ENCODE measurements at regions not wholly inside any gene's neighbourhood (a gene's known extent, or its start where the extent isn't known, plus 50 kb on each side); places are given as distances from the start of the nearest gene placed in this dataset.

- no peak overlapping the region for H3K18ac ChIP-seq (ENCODE audit: extremely low read depth, low read length)
- no peak for TF ChIP-seq KDM4A (IDR thresholded peaks at IDR 0.05; ENCODE audit: low read depth, low read length, severe bottlenecking)
- no peak for TF ChIP-seq EGR1 (IDR thresholded peaks at IDR 0.05; ENCODE audit: borderline replicate concordance, low read depth, low read length)
- no peak for TF ChIP-seq ATF2 (IDR thresholded peaks at IDR 0.05; ENCODE audit: low read length)
- no peak for TF ChIP-seq USF2 (IDR thresholded peaks at IDR 0.05; ENCODE audit: low read length)
- no peak for TF ChIP-seq KDM1A (IDR thresholded peaks at IDR 0.05; ENCODE audit: borderline replicate concordance, low read length)
These were observed 406.7 kb upstream of the DDX18 start for GRCh38 chr2:117407746-117408145.

More at GRCh38 chr2:117407746-117408145, 406.7 kb upstream of the DDX18 start:
- Histone ChIP-seq H3K23me2 (ENCODE audit: low read depth, low read length) (no peaks in the 10 kb centered on the region), H3K79me1 (ENCODE audit: low read depth, low read length) (no peaks in the 10 kb centered on the region), H3K79me2 (ENCODE audit: control insufficient read depth in 1 of 2, insufficient read depth in 2 of 2, low read length in 2 of 2) (no peaks in the 10 kb centered on the region), H3K27ac (ENCODE audit: low read depth, low read length) (no peak overlapping the region), H2BK5ac (ENCODE audit: low read depth, low read length) (no peak overlapping the region), H3K4me3 (ENCODE audit: extremely low read depth in 1 of 4, insufficient read depth in 2 of 4, low read depth in 3 of 4, low read length in 4 of 4) (no peak overlapping the region), H2BK120ac (replicated peaks; ENCODE audit: low read depth, low read length) (no peak overlapping the region), H2AK5ac (ENCODE audit: low read depth, low read length) (no peak overlapping the region), H4K20me1 (replicated peaks in 1 of 2; ENCODE audit: control insufficient read depth in 1 of 2, insufficient read depth in 2 of 2, low read length in 2 of 2) (no peaks in the 10 kb centered on the region), H3K4me2 (ENCODE audit: insufficient read depth in 1 of 2, low read depth in 2 of 2, low read length in 2 of 2) (no peak overlapping the region), H3K9me3 (ENCODE audit: insufficient read depth in 2 of 2, low read depth in 1 of 2, low read length in 1 of 2) (no peaks in the 10 kb centered on the region), H3K4me1 (replicated peaks in 1 of 4; ENCODE audit: control insufficient read depth in 3 of 4, insufficient read depth in 4 of 4, low read length in 3 of 4) (no peaks in the 10 kb centered on the region), H2AFZ (ENCODE audit: low read length) (no peak overlapping the region), H4K5ac (ENCODE audit: insufficient read length, low read depth, low read length) (no peak overlapping the region), H3K9ac (replicated peaks in 1 of 4; ENCODE audit: extremely low read depth in 1 of 4, low read depth in 3 of 4, low read length in 3 of 4) (no peak overlapping the region), H3K4ac (replicated peaks; ENCODE audit: insufficient read length, low read depth, low read length) (no peak overlapping the region), H3K23ac (ENCODE audit: insufficient read length) (no peak overlapping the region), H4K8ac (ENCODE audit: extremely low read depth, insufficient read depth, low read length) (no peak overlapping the region), H2BK12ac (ENCODE audit: low read depth, low read length) (no peak overlapping the region), H3K36me3 (ENCODE audit: control insufficient read depth in 2 of 4, insufficient read depth in 4 of 4, low read length in 3 of 4) (no peaks in the 10 kb centered on the region), H3K56ac (replicated peaks; ENCODE audit: insufficient read length, low read depth, low read length) (no peak overlapping the region), H3K14ac (ENCODE audit: insufficient read length) (no peak overlapping the region), H4K91ac (replicated peaks; ENCODE audit: insufficient read length, low read length) (no peak overlapping the region), H3K27me3 (replicated peaks in 1 of 4; ENCODE audit: control insufficient read depth in 3 of 4, extremely low read depth in 1 of 4, insufficient read depth in 3 of 4, low read length in 3 of 4) (no peaks in the 10 kb centered on the region), H2BK15ac (ENCODE audit: low read length) (no peak overlapping the region), H2BK20ac (ENCODE audit: low read length) (no peak overlapping the region)
- 59% methylated on average over 4 of the region's 4 CpGs; no CpG with 5 or more reads in 1 of the 2 experiments for WGBS, 2 experiments (ENCODE audit: extremely low coverage in 1 of 2, insufficient coverage in 1 of 2, insufficient read length in 1 of 2, insufficient replicate concordance in 2 of 2, low coverage in 1 of 2, low lambda C conversion rate in 2 of 2, missing lambda C conversion rate in 1 of 2)
- POLR2A ChIA-PET (ENCODE audit: partially characterized antibody) = no interaction called here
- FAIRE-seq (no peak), DNase-seq (ENCODE audit: low read depth in 1 of 2, low spot score in 2 of 2) (no peak)
- CTCF ChIA-PET (ENCODE audit: partially characterized antibody) = no interaction called here
